A549 (cell line): ENCODE measurements at regions not wholly inside any gene's neighbourhood (a gene's known extent, or its start where the extent isn't known, plus 50 kb on each side); places are given as distances from the start of the nearest gene placed in this dataset.

Experiments
- BCL3 ChIP-seq: fragments of >200 bp; sonication (Bioruptor Twin); formaldehyde crosslinking; IDR thresholded peaks from 3 replicates; pipeline ENCODE4 v1.6.1; 2016
- CEBPB ChIP-seq, 2 experiments: fragments of >200 bp in 1 of 2; sonication (Bioruptor Twin) in 1 of 2; formaldehyde crosslinking in 1 of 2; IDR thresholded peaks; 2 replicates each; pipeline ENCODE4 v1.6.1; 2012 to 2016
- CTCF ChIP-seq: fragments of >200 bp; sonication (Bioruptor Twin); formaldehyde crosslinking; IDR thresholded peaks from 3 replicates; pipeline ENCODE4 v1.5.1; 2016
- ELK1 ChIP-seq: fragments of 150-350 bp; IDR thresholded peaks from 2 replicates; pipeline ENCODE4 v1.6.1; 2014; ENCODE audit warnings: low read depth, mild to moderate bottlenecking, low read length
- ESRRA ChIP-seq: fragments of 150-350 bp; IDR thresholded peaks from 2 replicates; pipeline ENCODE4 v1.6.1; 2014; ENCODE audit warnings: mild to moderate bottlenecking, low read length, borderline replicate concordance
- FOSL2 ChIP-seq, 2 experiments: fragments of 450-650 bp in 1 of 2; fragments of >200 bp in 1 of 2; sonication (Bioruptor Twin) in 1 of 2; formaldehyde crosslinking; IDR thresholded peaks; 2 replicates each; pipeline versions ENCODE4 v1.5.0 to v1.6.1; 2016 to 2020; ENCODE audit warnings: mild to moderate bottlenecking in 1 of 2, moderate library complexity in 1 of 2
- GATA3 ChIP-seq: IDR thresholded peaks from 2 replicates; pipeline ENCODE4 v1.6.1; 2012; ENCODE audit warnings: borderline replicate concordance
- JUN ChIP-seq, 2 experiments: fragments of >200 bp; sonication (Bioruptor Twin); formaldehyde crosslinking; IDR thresholded peaks; 2 replicates in 1 of 2; 3 replicates in 1 of 2; pipeline ENCODE4 v1.6.1; 2016 to 2017
- MAZ ChIP-seq: fragments of 150-350 bp; IDR thresholded peaks from 2 replicates; pipeline ENCODE4 v1.6.1; 2014; ENCODE audit warnings: antibody characterized with exemption, low read depth, low read length, borderline replicate concordance
- MYC ChIP-seq: IDR thresholded peaks from 2 replicates; pipeline ENCODE4 v1.6.1; 2012; ENCODE audit warnings: mild to moderate bottlenecking, inconsistent platforms, low read length, improper control_type of control experiment, borderline replicate concordance
- SREBF2 ChIP-seq: fragments of 450-650 bp; IDR thresholded peaks from 2 replicates; pipeline ENCODE4 v1.6.1; 2014; ENCODE audit warnings: mild to moderate bottlenecking, moderate library complexity

- TF ChIP-seq ESRRA (no peak), CTCF (no peak), JUN (IDR thresholded peaks at IDR 0.05) (no peak), FOSL2 (IDR thresholded peaks at IDR 0.05) (no peak), FOSL2 (CRISPR knock-in tag; IDR thresholded peaks at IDR 0.05) (no peak), SREBF2 (no peak), MAZ (no peak), GATA3 (no peak), ELK1 (no peak), CEBPB (IDR thresholded peaks at IDR 0.05) (no peak), BCL3 (no peak), MYC (no peak)
Observed at GRCh38 chr3:34238407-34238806, 440.0 kb downstream of the PDCD6IP start.
